ENCODE measurements at regions not wholly inside any gene's neighbourhood (a gene's known extent, or its start where the extent isn't known, plus 50 kb on each side); places are given as distances from the start of the nearest gene placed in this dataset.

DNA sequence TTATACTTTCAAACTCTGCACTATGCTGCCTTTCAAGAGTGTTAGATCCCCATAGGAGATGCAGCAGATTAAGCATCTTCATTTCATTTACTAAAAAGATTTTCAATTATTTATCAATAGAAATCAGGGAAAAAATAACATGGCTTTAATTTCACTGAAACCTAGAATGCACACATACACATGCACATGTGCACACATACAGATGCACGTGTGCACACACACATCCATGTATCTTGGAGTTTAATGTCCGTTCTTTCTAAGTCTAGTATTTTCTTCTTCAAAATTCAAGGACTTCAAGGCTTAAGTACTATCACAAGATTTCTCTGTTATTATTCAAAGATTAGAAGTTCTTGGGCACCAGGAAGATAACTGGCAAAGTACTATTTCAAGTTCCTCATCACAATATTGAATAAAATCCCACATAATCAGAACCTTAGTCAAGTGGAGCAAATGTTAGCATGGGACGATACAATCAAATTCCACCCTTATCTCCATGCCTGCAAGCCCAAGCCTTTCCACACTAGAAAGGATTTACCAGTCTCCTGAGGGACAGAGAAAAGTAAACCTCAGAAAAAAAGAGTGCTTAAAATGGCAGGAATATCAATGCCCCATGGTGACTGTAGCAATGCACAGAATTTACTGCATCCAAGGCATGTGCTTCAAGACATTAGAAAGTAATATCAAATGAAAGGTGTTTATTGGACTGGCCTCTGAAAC lies 494.4 kb downstream of the XPNPEP1 start:
- TF ChIP-seq, protein P1, sequence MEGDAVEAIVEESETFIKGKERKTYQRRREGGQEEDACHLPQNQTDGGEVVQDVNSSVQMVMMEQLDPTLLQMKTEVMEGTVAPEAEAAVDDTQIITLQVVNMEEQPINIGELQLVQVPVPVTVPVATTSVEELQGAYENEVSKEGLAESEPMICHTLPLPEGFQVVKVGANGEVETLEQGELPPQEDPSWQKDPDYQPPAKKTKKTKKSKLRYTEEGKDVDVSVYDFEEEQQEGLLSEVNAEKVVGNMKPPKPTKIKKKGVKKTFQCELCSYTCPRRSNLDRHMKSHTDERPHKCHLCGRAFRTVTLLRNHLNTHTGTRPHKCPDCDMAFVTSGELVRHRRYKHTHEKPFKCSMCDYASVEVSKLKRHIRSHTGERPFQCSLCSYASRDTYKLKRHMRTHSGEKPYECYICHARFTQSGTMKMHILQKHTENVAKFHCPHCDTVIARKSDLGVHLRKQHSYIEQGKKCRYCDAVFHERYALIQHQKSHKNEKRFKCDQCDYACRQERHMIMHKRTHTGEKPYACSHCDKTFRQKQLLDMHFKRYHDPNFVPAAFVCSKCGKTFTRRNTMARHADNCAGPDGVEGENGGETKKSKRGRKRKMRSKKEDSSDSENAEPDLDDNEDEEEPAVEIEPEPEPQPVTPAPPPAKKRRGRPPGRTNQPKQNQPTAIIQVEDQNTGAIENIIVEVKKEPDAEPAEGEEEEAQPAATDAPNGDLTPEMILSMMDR (conservative IDR thresholded peaks at IDR 0.05 in 1 of 2, IDR thresholded peaks at IDR 0.05 in 1 of 2; ENCODE audit: low read depth in 1 of 2, low read length in 2 of 2), result no peak
- TF ChIP-seq EZH2 (IDR thresholded peaks at IDR 0.05; ENCODE audit: low read length, missing control alignments), result no peak

Measured in fibroblast of lung (primary cell).